ENCODE measurements at regions not wholly inside any gene's neighbourhood (a gene's known extent, or its start where the extent isn't known, plus 50 kb on each side); places are given as distances from the start of the nearest gene placed in this dataset.

- TF ChIP-seq CTCF (IDR thresholded peaks at IDR 0.05), result no peak
- no peak for TF ChIP-seq POLR2AphosphoS5 (IDR thresholded peaks at IDR 0.05)
- no peak for TF ChIP-seq POLR2A (IDR thresholded peaks at IDR 0.05)
These were observed 142.2 kb downstream of the ERMARD start for GRCh38 chr6:169893624-169894023.
